C4-2B (cell line): ENCODE measurements at regions not wholly inside any gene's neighbourhood (a gene's known extent, or its start where the extent isn't known, plus 50 kb on each side); places are given as distances from the start of the nearest gene placed in this dataset.

Experiments
- ZFX ChIP-seq: fragments of 450-650 bp; IDR thresholded peaks from 2 replicates; pipeline ENCODE4 v1.6.1; 2017
- TF ChIP-seq, protein P1 (sequence below): fragments of 450-650 bp; conservative IDR thresholded peaks from 2 replicates; pipeline ENCODE4 v1.5.1; 2017; ENCODE audit warnings: mild to moderate bottlenecking

- TF ChIP-seq, protein P1, sequence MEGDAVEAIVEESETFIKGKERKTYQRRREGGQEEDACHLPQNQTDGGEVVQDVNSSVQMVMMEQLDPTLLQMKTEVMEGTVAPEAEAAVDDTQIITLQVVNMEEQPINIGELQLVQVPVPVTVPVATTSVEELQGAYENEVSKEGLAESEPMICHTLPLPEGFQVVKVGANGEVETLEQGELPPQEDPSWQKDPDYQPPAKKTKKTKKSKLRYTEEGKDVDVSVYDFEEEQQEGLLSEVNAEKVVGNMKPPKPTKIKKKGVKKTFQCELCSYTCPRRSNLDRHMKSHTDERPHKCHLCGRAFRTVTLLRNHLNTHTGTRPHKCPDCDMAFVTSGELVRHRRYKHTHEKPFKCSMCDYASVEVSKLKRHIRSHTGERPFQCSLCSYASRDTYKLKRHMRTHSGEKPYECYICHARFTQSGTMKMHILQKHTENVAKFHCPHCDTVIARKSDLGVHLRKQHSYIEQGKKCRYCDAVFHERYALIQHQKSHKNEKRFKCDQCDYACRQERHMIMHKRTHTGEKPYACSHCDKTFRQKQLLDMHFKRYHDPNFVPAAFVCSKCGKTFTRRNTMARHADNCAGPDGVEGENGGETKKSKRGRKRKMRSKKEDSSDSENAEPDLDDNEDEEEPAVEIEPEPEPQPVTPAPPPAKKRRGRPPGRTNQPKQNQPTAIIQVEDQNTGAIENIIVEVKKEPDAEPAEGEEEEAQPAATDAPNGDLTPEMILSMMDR: no peak
- TF ChIP-seq ZFX: no peak
These were observed 244.1 kb downstream of the MYCN start for GRCh38 chr2:16184341-16184890.
